Progenitor cell of endocrine pancreas (in vitro differentiated cells): ENCODE measurements at regions not wholly inside any gene's neighbourhood (a gene's known extent, or its start where the extent isn't known, plus 50 kb on each side); places are given as distances from the start of the nearest gene placed in this dataset.

Experiments used
- DNase-seq: peaks from one replicate; pipeline ENCODE4 v3.0.0; 2021; ENCODE audit warnings: low spot score; ENCODE audit not compliant: unreplicated experiment
- H3K27ac Mint-ChIP-seq: 2 replicates; pipeline ENCODE4 v1.8.0; 2021; ENCODE audit warnings: mild to moderate bottlenecking, moderate library complexity, mixed read lengths
- H3K27me3 Mint-ChIP-seq: 2 replicates; pipeline ENCODE4 v1.8.0; 2021; ENCODE audit warnings: mixed read lengths
- H3K36me3 Mint-ChIP-seq: 2 replicates; pipeline ENCODE4 v1.8.0; 2022; ENCODE audit warnings: mixed read lengths; ENCODE audit not compliant: insufficient read depth
- H3K4me1 Mint-ChIP-seq: 2 replicates; pipeline ENCODE4 v1.8.0; 2021; ENCODE audit warnings: low read depth, mixed read lengths
- H3K4me3 Mint-ChIP-seq: 2 replicates; pipeline ENCODE4 v1.8.0; 2021; ENCODE audit warnings: low read depth, mild to moderate bottlenecking, moderate library complexity, mixed read lengths
- H3K9me3 Mint-ChIP-seq: 2 replicates; pipeline ENCODE4 v1.8.0; 2021; ENCODE audit warnings: low read depth, mixed read lengths
- TF ChIP-seq, protein P1 (sequence below): fragments of 200-600 bp; sonication (generic); IDR thresholded peaks from one replicate; pipeline ENCODE4 v1.5.0; 2021; ENCODE audit warnings: antibody characterized with exemption, mild to moderate bottlenecking; ENCODE audit not compliant: unreplicated experiment

- Mint-ChIP-seq H3K27me3 (no peaks in the 10 kb centered on the region), H3K4me3 (no peak overlapping the region), H3K27ac (no peak overlapping the region), H3K36me3 (no peaks in the 10 kb centered on the region), H3K9me3 (no peaks in the 10 kb centered on the region), H3K4me1 (no peaks in the 10 kb centered on the region)
- TF ChIP-seq, protein P1, sequence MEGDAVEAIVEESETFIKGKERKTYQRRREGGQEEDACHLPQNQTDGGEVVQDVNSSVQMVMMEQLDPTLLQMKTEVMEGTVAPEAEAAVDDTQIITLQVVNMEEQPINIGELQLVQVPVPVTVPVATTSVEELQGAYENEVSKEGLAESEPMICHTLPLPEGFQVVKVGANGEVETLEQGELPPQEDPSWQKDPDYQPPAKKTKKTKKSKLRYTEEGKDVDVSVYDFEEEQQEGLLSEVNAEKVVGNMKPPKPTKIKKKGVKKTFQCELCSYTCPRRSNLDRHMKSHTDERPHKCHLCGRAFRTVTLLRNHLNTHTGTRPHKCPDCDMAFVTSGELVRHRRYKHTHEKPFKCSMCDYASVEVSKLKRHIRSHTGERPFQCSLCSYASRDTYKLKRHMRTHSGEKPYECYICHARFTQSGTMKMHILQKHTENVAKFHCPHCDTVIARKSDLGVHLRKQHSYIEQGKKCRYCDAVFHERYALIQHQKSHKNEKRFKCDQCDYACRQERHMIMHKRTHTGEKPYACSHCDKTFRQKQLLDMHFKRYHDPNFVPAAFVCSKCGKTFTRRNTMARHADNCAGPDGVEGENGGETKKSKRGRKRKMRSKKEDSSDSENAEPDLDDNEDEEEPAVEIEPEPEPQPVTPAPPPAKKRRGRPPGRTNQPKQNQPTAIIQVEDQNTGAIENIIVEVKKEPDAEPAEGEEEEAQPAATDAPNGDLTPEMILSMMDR, result no peak
- no peak for DNase-seq
Measured at GRCh38 chr4:106659371-106659770, 290.8 kb upstream of the GIMD1 start.

- peaks cover 8% of the 10 kb centered on the region for H3K9me3 Mint-ChIP-seq
- TF ChIP-seq, protein P1, result no peak
- H3K4me1 Mint-ChIP-seq, result peaks cover 1% of the 10 kb centered on the region
- no peak overlapping the region for H3K27ac Mint-ChIP-seq
- DNase-seq, result no peak
- H3K4me3 Mint-ChIP-seq, result no peak overlapping the region
- no peaks in the 10 kb centered on the region for H3K27me3 Mint-ChIP-seq
- no peaks in the 10 kb centered on the region for H3K36me3 Mint-ChIP-seq
Measured at GRCh38 chr4:106652095-106652494, 283.5 kb upstream of the GIMD1 start.

- no peak for DNase-seq
- H3K4me1 Mint-ChIP-seq, result peaks cover 1% of the 10 kb centered on the region
- peak overlapping the region; percentile 24 for H3K27ac Mint-ChIP-seq
- peaks cover 8% of the 10 kb centered on the region for H3K9me3 Mint-ChIP-seq
- H3K4me3 Mint-ChIP-seq, result no peak overlapping the region
- H3K27me3 Mint-ChIP-seq, result no peaks in the 10 kb centered on the region
- no peaks in the 10 kb centered on the region for H3K36me3 Mint-ChIP-seq
- TF ChIP-seq, protein P1, result no peak
Measured at GRCh38 chr4:106650701-106651100, 282.1 kb upstream of the GIMD1 start.

DNA sequence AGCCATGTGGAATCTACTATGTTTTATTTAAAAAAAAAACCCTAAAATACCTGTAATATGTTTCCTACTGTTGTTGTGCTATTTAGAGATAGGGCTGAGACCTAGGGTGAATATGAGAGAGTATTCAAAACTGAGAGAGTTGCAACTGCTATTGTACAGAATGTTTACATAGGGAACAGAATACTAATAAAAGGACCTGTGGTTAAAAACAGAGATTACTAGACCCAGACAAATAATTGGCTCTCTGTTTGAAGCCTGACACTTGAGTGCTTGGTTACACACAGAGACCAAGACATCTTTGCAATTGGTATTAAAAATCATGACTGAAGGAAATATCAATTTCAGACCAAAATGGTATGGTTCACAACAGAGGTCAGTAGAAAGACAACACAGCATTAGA is 278.9 kb upstream of the GIMD1 start:
- H3K9me3 Mint-ChIP-seq, result peaks cover 14% of the 10 kb centered on the region
- no peaks in the 10 kb centered on the region for H3K27me3 Mint-ChIP-seq
- H3K36me3 Mint-ChIP-seq, result no peaks in the 10 kb centered on the region
- TF ChIP-seq, protein P1, result no peak
- peaks cover 1% of the 10 kb centered on the region for H3K4me1 Mint-ChIP-seq
- DNase-seq, result no peak
- no peak overlapping the region for H3K4me3 Mint-ChIP-seq
- H3K27ac Mint-ChIP-seq, result no peak overlapping the region

DNA sequence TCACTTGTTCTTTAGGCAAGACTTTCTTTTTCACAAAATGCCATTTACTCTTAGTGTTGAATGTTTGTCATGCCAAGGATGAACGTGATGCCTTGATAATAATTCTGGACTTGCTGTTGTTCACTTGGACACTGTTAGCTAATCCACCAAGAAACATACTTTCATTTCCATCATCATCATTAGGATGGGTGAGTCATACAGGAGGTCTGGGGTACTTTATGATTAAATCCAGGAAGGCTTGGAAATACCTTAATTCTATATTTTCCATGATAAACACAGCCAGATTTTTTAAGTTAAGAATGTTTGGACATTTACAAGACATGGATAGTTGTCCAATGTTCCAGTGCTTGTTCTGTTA is 260.7 kb upstream of the GIMD1 start:
- Mint-ChIP-seq H3K27ac (no peak overlapping the region), H3K4me1 (no peaks in the 10 kb centered on the region), H3K27me3 (no peaks in the 10 kb centered on the region), H3K4me3 (no peak overlapping the region), H3K9me3 (no peaks in the 10 kb centered on the region), H3K36me3 (no peaks in the 10 kb centered on the region)
- TF ChIP-seq, protein P1, result no peak
- no peak for DNase-seq
